IPS-20b (cell line): ENCODE measurements at regions not wholly inside any gene's neighbourhood (a gene's known extent, or its start where the extent isn't known, plus 50 kb on each side); places are given as distances from the start of the nearest gene placed in this dataset.

ENCODE experiments used
- H3K27ac ChIP-seq: one replicate; pipeline ENCODE4 v1.5.1; 2013; ENCODE audit warnings: low read length
- H3K27me3 ChIP-seq: 2 replicates; pipeline ENCODE4 v1.6.1; 2013; ENCODE audit warnings: mild to moderate bottlenecking, low read length, inconsistent platforms; ENCODE audit not compliant: insufficient read depth
- H3K36me3 ChIP-seq: 2 replicates; pipeline ENCODE4 v1.6.1; 2013; ENCODE audit warnings: low read depth, mild to moderate bottlenecking, inconsistent platforms, low read length, moderate library complexity; ENCODE audit not compliant: insufficient read depth
- H3K4me1 ChIP-seq: 2 replicates; pipeline ENCODE4 v1.6.1; 2013; ENCODE audit warnings: mild to moderate bottlenecking, control low read depth, inconsistent platforms, low read length, moderate library complexity; ENCODE audit not compliant: insufficient read depth
- H3K4me3 ChIP-seq: 2 replicates; pipeline ENCODE4 v1.5.1; 2013; ENCODE audit warnings: mild to moderate bottlenecking, low read length, inconsistent platforms
- H3K9ac ChIP-seq: 2 replicates; pipeline ENCODE4 v1.6.1; 2013; ENCODE audit warnings: low read depth, mild to moderate bottlenecking, inconsistent platforms, low read length, moderate library complexity
- H3K9me3 ChIP-seq: 2 replicates; pipeline ENCODE4 v1.6.1; 2013; ENCODE audit warnings: mild to moderate bottlenecking, low read depth, low read length, inconsistent platforms; ENCODE audit not compliant: insufficient read depth

- H3K9ac ChIP-seq: no peak overlapping the region
- H3K4me1 ChIP-seq: no peaks in the 10 kb centered on the region
- H3K27me3 ChIP-seq: no peaks in the 10 kb centered on the region
- H3K36me3 ChIP-seq: no peaks in the 10 kb centered on the region
- no peaks in the 10 kb centered on the region for H3K9me3 ChIP-seq
- no peak overlapping the region for H3K27ac ChIP-seq
- H3K4me3 ChIP-seq: no peak overlapping the region
Measured at GRCh38 chr13:40243982-40244381, 422.5 kb downstream of the FOXO1 start.

- no peak overlapping the region for H3K9ac ChIP-seq
- H3K27ac ChIP-seq: no peak overlapping the region
- H3K4me3 ChIP-seq: no peak overlapping the region
- H3K9me3 ChIP-seq: no peaks in the 10 kb centered on the region
- H3K36me3 ChIP-seq: no peaks in the 10 kb centered on the region
- H3K4me1 ChIP-seq: no peaks in the 10 kb centered on the region
- no peaks in the 10 kb centered on the region for H3K27me3 ChIP-seq
Measured at GRCh38 chr13:40245567-40245966, 420.9 kb downstream of the FOXO1 start.

- Histone ChIP-seq H3K9me3 (no peaks in the 10 kb centered on the region), H3K4me3 (no peak overlapping the region), H3K9ac (no peak overlapping the region), H3K27me3 (no peaks in the 10 kb centered on the region), H3K4me1 (no peaks in the 10 kb centered on the region), H3K27ac (no peak overlapping the region), H3K36me3 (no peaks in the 10 kb centered on the region)
Measured at GRCh38 chr13:40247845-40248244, 418.6 kb downstream of the FOXO1 start.

- Histone ChIP-seq H3K9ac (no peak overlapping the region), H3K27ac (no peak overlapping the region), H3K27me3 (no peaks in the 10 kb centered on the region), H3K36me3 (no peaks in the 10 kb centered on the region), H3K4me3 (no peak overlapping the region), H3K9me3 (no peaks in the 10 kb centered on the region), H3K4me1 (no peaks in the 10 kb centered on the region)
Measured at GRCh38 chr13:40251343-40252032, 415.0 kb downstream of the FOXO1 start.

GRCh38 chr13:40252241-40252640 lies 414.2 kb downstream of the FOXO1 start:
- H3K4me1 ChIP-seq: no peaks in the 10 kb centered on the region
- no peak overlapping the region for H3K27ac ChIP-seq
- H3K36me3 ChIP-seq: no peaks in the 10 kb centered on the region
- no peak overlapping the region for H3K4me3 ChIP-seq
- H3K27me3 ChIP-seq: no peaks in the 10 kb centered on the region
- H3K9ac ChIP-seq: no peak overlapping the region
- H3K9me3 ChIP-seq: no peaks in the 10 kb centered on the region

GRCh38 chr13:40252676-40253075 lies 413.8 kb downstream of the FOXO1 start:
- H3K36me3 ChIP-seq: no peaks in the 10 kb centered on the region
- H3K9me3 ChIP-seq: no peaks in the 10 kb centered on the region
- H3K27me3 ChIP-seq: no peaks in the 10 kb centered on the region
- no peaks in the 10 kb centered on the region for H3K4me1 ChIP-seq
- H3K4me3 ChIP-seq: no peak overlapping the region
- no peak overlapping the region for H3K27ac ChIP-seq
- H3K9ac ChIP-seq: no peak overlapping the region

GRCh38 chr13:40254394-40254793 lies 412.0 kb downstream of the FOXO1 start:
- H3K4me1 ChIP-seq: no peaks in the 10 kb centered on the region
- no peaks in the 10 kb centered on the region for H3K36me3 ChIP-seq
- no peak overlapping the region for H3K9ac ChIP-seq
- H3K4me3 ChIP-seq: no peak overlapping the region
- H3K27me3 ChIP-seq: no peaks in the 10 kb centered on the region
- H3K9me3 ChIP-seq: no peaks in the 10 kb centered on the region
- H3K27ac ChIP-seq: no peak overlapping the region

GRCh38 chr13:40255551-40255950 lies 410.9 kb downstream of the FOXO1 start:
- no peak overlapping the region for H3K27ac ChIP-seq
- H3K9ac ChIP-seq: no peak overlapping the region
- H3K27me3 ChIP-seq: no peaks in the 10 kb centered on the region
- no peaks in the 10 kb centered on the region for H3K36me3 ChIP-seq
- H3K4me1 ChIP-seq: no peaks in the 10 kb centered on the region
- H3K9me3 ChIP-seq: no peaks in the 10 kb centered on the region
- H3K4me3 ChIP-seq: no peak overlapping the region

- Histone ChIP-seq H3K4me1 (0 out of 2 replicates have a peak, but pooled peaks cover 5% of the 10 kb centered on the region), H3K27me3 (no peaks in the 10 kb centered on the region), H3K9ac (no peak overlapping the region), H3K27ac (no peak overlapping the region), H3K9me3 (no peaks in the 10 kb centered on the region), H3K4me3 (no peak overlapping the region), H3K36me3 (no peaks in the 10 kb centered on the region)
Measured at GRCh38 chr13:40259899-40260298, 406.5 kb downstream of the FOXO1 start.

- no peaks in the 10 kb centered on the region for H3K9me3 ChIP-seq
- 0 out of 2 replicates have a peak, but pooled peaks cover 5% of the 10 kb centered on the region for H3K4me1 ChIP-seq
- H3K27me3 ChIP-seq: no peaks in the 10 kb centered on the region
Measured at GRCh38 chr13:40261336-40261735, 405.1 kb downstream of the FOXO1 start.

GRCh38 chr13:40261947-40262346 lies 404.5 kb downstream of the FOXO1 start:
- H3K4me1 ChIP-seq: 0 out of 2 replicates have a peak, but pooled peaks cover 5% of the 10 kb centered on the region
- H3K36me3 ChIP-seq: no peaks in the 10 kb centered on the region
- no peak overlapping the region for H3K27ac ChIP-seq
- H3K9ac ChIP-seq: no peak overlapping the region
- no peaks in the 10 kb centered on the region for H3K9me3 ChIP-seq
- H3K4me3 ChIP-seq: no peak overlapping the region
- H3K27me3 ChIP-seq: no peaks in the 10 kb centered on the region

More at GRCh38 chr13:40261336-40261735, 405.1 kb downstream of the FOXO1 start:
- Histone ChIP-seq H3K9ac (no peak overlapping the region), H3K27ac (no peak overlapping the region), H3K36me3 (no peaks in the 10 kb centered on the region), H3K4me3 (no peak overlapping the region)

- H3K27me3 ChIP-seq: no peaks in the 10 kb centered on the region
- peaks cover 7% of the 10 kb centered on the region; the same call in 1 of the 2 replicates for H3K4me1 ChIP-seq
- H3K4me3 ChIP-seq: no peak overlapping the region
- H3K9me3 ChIP-seq: no peaks in the 10 kb centered on the region
- H3K9ac ChIP-seq: no peak overlapping the region
- H3K27ac ChIP-seq: no peak overlapping the region
- no peaks in the 10 kb centered on the region for H3K36me3 ChIP-seq
Measured at GRCh38 chr13:40269086-40269485, 397.4 kb downstream of the FOXO1 start.
